HG03064 (cell line): ENCODE measurements at regions not wholly inside any gene's neighbourhood (a gene's known extent, or its start where the extent isn't known, plus 50 kb on each side); places are given as distances from the start of the nearest gene placed in this dataset.

Source experiments
- ATAC-seq: cut with Tn5 transposase; IDR thresholded peaks from one replicate; pipeline ENCODE4 v1.9.1; 2021; ENCODE audit warnings: low read depth; ENCODE audit not compliant: unreplicated experiment

DNA sequence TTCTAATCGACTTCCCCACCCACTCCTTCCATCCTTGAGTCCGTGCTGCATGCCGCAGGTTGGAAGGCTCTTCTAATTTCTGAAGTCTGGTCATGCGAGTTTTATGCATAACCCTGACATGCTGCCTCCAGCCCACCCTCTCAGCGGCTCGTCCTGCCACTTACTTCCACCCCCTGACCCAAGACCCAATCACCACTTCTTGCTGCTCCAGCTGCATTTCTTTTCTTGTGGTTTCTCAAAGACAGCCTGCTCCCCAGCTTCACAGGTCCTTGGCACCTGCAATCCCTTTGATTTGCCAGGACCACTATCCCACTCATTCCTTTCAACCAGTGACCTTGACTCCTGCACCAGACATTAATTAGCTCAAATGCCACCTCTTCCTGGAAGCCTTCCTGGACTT lies 486.7 kb downstream of the VRK1 start:
- ATAC-seq, result no peak

DNA sequence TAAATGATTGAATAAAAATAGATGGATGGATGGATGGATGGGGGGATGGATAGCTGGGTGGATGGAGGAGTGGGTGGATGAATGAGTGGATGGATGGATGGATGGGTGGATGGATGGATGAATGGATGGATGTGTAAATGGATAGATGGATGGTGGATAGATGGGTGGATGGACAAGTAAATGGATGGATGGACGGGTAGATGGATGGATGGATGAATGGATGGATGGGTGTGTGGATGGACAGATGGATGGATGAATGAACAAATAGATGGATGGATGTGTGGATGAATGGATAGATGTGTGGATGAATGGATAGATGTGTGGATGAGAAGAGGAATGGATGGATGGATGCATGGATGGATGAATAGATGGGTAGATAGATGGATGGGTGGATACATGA lies 490.8 kb downstream of the VRK1 start:
- no peak for ATAC-seq

- no peak for ATAC-seq
Measured at GRCh38 chr14:97290065-97290464, 492.9 kb downstream of the VRK1 start.

GRCh38 chr14:97290977-97291376 lies 493.8 kb downstream of the VRK1 start:
- no peak for ATAC-seq

DNA sequence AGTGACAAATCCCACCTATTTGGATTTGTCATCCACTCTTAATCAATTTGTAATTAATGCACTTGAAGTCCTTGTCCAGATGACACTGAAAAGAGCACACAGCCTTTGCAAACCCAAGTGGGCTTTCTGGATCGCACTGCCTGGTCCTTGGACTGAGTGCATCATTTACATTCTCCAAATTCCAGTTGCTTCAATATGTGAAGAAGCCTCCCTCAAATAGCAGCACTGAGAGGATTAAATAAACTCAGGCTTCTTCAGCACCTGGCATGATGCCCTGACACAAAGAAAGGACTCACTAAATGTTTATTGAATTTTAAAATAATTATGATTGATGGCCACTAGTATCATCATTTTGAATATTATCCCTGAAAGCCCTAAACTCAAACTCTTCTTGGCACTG lies 496.5 kb downstream of the VRK1 start:
- no peak for ATAC-seq

DNA sequence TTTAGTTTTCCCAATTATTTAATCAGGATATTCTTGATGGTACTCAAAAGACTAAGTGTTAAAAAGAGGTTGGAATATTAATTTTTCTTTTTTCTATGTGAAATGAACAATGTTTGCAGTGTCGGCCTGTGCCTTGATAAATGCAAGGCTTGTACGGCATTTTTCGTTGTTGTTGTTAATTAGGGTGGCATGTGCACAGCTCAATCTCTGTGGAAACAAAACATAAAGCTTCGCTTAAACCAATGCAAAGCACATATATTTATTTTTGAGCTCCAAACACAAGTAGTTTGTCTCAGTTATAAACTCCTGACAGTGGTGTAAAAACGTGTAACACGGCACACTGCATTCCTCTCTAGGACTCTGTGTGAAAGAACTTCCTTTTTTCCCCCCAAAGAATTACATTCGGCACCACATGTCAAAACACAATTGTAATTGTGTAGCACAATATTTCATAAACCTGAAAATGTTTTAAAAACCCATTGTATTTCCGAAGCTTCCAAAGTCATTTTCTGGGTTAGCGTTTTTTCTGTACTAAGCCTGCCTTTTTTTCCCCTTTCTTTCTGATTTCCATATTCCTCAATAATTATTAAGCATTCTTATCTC lies 498.0 kb downstream of the VRK1 start:
- ATAC-seq, result no peak

DNA sequence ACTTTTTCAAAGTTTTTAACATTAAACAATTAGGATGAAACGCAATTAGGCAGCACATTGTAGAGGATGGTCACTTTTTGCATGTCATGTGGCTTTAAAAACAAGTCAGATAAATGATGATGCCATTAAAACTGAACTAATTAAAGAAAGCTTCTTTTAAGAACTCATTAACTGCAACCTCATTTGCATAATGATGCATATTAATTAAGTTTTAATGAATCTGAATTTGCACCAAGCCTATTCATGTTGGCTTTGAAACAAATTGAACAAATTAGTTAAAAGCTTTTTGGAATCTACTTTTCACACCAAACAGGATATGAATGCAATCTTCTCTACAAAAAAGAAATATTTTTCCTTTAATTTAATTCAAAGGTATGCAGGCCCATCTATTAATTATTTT lies 499.0 kb downstream of the VRK1 start:
- ATAC-seq, result no peak

- ATAC-seq, result no peak
Measured at GRCh38 chr14:97297100-97297499, 499.9 kb downstream of the VRK1 start.

DNA sequence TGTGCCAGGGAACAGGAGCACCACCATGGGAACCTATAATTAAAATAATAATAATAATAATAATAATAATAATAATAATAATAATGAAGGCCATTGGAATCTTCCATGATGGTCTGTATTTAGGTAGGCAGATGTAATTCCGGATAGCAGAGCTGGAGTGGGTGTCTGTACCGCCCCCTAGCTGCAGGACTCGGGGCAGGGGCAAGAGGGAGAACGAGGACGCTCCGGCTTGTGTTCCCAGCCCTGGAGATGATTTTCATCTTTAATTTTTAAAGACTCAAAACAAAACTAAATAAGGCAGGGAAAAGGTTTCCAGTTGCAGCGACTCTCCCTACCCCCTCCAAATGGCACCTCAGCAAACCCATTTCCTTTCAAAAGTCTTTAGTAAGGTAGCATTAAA lies 501.1 kb downstream of the VRK1 start:
- ATAC-seq, result no peak

GRCh38 chr14:97298736-97299135 lies 501.6 kb downstream of the VRK1 start:
- no peak for ATAC-seq

DNA sequence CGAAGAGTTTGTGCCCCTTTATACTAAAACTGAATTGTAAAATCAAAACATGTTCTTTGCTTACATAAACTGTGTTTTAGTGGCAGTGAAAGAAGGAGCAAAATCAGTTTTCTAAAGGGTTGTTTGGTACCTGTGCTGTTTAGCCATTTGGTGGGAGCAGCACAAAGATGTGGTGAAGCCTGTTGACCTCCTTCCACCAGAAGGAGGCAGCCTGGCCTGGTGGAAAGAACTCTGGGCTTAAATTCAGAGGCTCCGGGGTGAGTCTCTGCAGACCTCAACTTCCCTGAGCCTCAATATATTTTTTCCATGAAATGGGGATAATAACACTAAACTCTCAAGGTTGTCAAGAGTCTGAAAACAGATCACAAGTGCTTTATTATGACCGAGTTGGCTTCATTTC lies 502.5 kb downstream of the VRK1 start:
- ATAC-seq, result no peak

GRCh38 chr14:97301931-97302559 lies 504.9 kb downstream of the VRK1 start:
- no peak for ATAC-seq

DNA sequence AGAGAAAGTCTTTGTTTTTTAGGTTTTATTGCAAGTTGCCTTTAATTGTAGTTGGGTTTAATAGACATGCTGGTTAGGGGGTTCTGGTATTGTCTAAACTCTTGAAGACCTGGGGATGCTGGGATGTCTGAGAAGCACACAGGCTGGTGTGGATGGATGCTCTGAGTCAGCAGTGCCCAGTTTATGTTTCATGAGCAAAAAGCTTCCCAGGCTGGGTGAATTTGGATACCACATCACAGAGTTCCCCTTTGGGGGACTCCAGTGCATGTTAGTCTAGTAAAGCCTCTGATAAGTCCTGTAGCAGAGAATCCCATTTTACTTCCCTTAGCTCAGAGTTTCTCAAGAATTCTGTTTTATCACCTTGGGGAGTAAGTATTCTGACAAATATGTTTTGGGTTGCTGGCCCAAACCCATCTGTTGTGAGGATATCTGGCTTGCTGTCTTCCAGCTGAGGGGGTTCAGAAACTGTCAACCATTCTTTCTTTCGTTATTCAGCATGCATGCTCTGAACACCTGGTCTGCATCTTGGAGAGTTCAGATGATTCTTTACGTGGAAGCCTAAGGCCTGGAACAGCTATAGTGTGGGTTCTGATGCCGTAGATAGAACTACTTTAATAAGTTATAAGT lies 509.1 kb downstream of the VRK1 start:
- ATAC-seq, result peak; percentile 54

- ATAC-seq, result peak; percentile 67
Measured at GRCh38 chr14:97306760-97307246, 509.6 kb downstream of the VRK1 start.

GRCh38 chr14:97311411-97311810 lies 514.2 kb downstream of the VRK1 start:
- ATAC-seq, result no peak

GRCh38 chr14:97312910-97313309 lies 515.7 kb downstream of the VRK1 start:
- ATAC-seq, result no peak

GRCh38 chr14:97315790-97316189 lies 518.6 kb downstream of the VRK1 start:
- no peak for ATAC-seq

DNA sequence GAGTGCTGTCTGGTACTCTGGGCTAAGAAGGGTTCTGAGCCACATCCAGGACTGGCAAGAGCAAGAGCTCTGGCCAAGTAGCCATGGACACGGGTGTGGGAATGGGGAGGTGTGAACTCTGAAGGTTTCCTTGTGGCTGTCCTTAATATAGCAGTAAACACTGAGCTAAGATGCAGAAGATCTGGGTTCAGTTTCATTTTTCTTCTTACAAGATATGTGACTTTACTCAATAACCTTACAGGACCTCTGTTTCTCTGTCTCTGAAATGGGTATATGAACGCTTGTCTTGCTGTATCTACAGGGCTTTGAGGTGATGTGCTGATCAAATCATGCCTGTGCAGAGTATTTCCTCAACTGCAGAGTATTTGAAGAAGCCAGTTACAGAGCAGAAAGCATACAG lies 521.2 kb downstream of the VRK1 start:
- no peak for ATAC-seq

DNA sequence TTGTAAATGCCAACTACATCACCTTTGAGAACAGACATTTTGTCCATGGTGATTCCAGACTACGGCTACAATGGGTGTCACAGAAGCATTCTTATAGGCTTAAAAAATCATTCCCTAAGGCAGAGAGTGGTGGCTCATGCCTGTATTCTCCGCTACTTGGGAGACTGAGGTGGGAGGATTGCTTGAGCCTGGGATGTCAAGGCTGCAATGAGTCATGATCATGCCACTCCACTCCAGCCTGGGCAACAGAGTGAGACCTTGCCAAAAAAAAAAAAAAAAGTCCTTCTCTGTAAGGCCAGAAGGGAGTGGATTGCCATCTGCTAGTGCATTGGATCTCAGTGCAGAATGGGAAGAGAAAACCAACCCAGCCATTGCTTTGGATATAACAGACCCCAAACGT lies 522.5 kb downstream of the VRK1 start:
- no peak for ATAC-seq

DNA sequence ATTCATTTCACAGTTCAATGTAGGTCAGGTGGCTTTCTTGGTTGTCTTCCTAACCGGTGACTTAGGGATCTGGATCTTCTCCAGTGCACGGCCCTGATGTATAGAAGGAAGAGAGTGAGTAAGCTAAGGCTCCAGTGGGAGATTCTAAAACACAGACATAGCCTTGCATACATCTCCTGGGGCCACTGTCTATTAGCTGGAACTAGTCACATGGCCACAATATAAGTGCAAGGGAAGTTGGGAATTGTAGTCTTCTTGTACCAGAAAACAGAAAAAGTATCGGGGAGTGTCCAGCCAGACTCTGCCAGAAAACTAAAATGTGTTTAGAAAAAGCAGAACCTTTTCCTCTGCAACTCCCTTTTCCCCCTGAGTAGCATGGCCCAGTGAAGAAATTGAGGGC lies 531.6 kb downstream of the VRK1 start:
- no peak for ATAC-seq

DNA sequence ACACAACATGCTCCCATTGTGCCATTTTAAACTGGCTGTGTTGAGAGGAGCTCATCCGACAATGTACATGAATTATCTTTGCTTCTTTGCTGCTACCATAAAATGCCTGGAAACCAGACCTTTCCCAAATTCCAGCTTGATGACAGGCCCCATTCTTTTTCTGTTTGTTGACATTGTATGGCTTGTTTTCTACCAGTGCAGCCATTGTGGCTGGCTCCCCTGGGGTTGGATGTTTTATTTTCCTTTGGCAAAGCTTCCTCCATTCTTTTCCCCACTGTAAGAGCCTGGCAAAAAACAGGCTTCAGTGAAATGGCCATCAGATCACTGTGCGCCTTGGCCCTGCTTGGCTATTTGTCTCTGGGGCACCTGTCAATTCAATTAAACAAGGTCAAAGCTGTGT lies 532.5 kb downstream of the VRK1 start:
- ATAC-seq, result no peak

- no peak for ATAC-seq
Measured at GRCh38 chr14:97331058-97331457, 533.9 kb downstream of the VRK1 start.
